Ectodermal cell (in vitro differentiated cells): ENCODE measurements at regions not wholly inside any gene's neighbourhood (a gene's known extent, or its start where the extent isn't known, plus 50 kb on each side); places are given as distances from the start of the nearest gene placed in this dataset.

Experiments used
- H3K27ac ChIP-seq: 2 replicates; pipeline ENCODE4 v1.7.0; 2013; ENCODE audit warnings: mild to moderate bottlenecking, low read depth, low read length; ENCODE audit not compliant: insufficient read depth, poor library complexity, severe bottlenecking
- H3K27me3 ChIP-seq: 2 replicates; pipeline ENCODE4 v1.7.0; 2013; ENCODE audit warnings: mild to moderate bottlenecking, low read length; ENCODE audit not compliant: insufficient read depth, control insufficient read depth, poor library complexity, severe bottlenecking
- H3K36me3 ChIP-seq: one replicate; pipeline ENCODE4 v1.7.0; 2013; ENCODE audit warnings: low read length; ENCODE audit not compliant: control insufficient read depth, insufficient read depth
- H3K4me1 ChIP-seq: one replicate; pipeline ENCODE4 v1.7.0; 2013; ENCODE audit warnings: low read length; ENCODE audit not compliant: control insufficient read depth, insufficient read depth
- H3K4me3 ChIP-seq: 2 replicates; pipeline ENCODE4 v1.7.0; 2013; ENCODE audit warnings: low read depth, low read length, control low read depth; ENCODE audit not compliant: insufficient read depth
- H3K9me3 ChIP-seq: 2 replicates; pipeline ENCODE4 v1.7.0; 2013; ENCODE audit warnings: mild to moderate bottlenecking, low read length, moderate library complexity; ENCODE audit not compliant: control insufficient read depth
- WGBS, 2 experiments: methylation state at CpG; one replicate each; pipeline ENCODE4 v1.1.7; 2013; ENCODE audit warnings: missing lambda C conversion rate in 2 of 2; 5-methylcytosine and 5-hydroxymethylcytosine counted together

DNA sequence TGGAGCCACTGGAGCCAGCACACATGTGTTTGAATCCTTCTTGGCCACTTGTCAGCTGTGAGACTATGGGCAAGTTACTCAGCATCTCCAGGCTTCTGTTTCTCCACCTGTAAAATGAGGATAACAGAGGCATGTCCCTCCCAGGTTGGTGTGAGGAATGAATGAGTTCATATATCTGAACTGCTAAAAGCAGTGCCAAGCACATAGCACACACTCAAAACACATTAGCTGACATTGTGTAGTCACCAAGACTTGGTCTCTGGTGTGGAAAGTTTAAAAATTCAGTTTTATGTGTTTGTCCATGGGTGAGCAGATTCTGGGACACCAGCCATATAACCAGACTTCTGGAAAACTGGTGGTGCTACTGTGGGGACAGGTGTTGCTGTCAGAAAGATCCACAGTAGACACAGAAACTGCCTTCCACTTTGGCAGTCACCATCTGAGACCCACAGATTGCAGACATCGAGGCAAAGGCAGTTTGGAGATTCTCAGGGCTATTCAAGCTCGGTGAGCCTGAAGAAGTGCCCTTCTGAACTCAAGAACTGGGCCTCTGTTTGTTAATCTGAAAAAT lies 115.8 kb downstream of the MRPL14 start:
- Histone ChIP-seq H3K27ac (no peak overlapping the region), H3K27me3 (no peaks in the 10 kb centered on the region), H3K4me3 (no peak overlapping the region)

GRCh38 chr6:44010411-44011349 lies 116.6 kb downstream of the MRPL14 start:
- Histone ChIP-seq H3K27ac (no peak overlapping the region), H3K27me3 (no peaks in the 10 kb centered on the region), H3K9me3 (no peaks in the 10 kb centered on the region), H3K36me3 (no peaks in the 10 kb centered on the region), H3K4me3 (no peak overlapping the region), H3K4me1 (peaks cover 15% of the 10 kb centered on the region)
- WGBS, 2 experiments, result 85 to 88% methylated on average over 11 of the region's 11 CpGs

More for the DNA sequence above, 115.8 kb downstream of the MRPL14 start:
- Histone ChIP-seq H3K36me3 (no peaks in the 10 kb centered on the region), H3K4me1 (peaks cover 11% of the 10 kb centered on the region), H3K9me3 (no peaks in the 10 kb centered on the region)
- WGBS, 2 experiments, result 85 to 90% methylated on average over 2 of the region's 2 CpGs

- WGBS, 2 experiments, result 87 to 92% methylated on average over 11 of the region's 11 CpGs
- H3K9me3 ChIP-seq, result no peaks in the 10 kb centered on the region
- H3K27me3 ChIP-seq, result no peaks in the 10 kb centered on the region
- no peak overlapping the region for H3K27ac ChIP-seq
- H3K4me3 ChIP-seq, result no peak overlapping the region
- no peaks in the 10 kb centered on the region for H3K36me3 ChIP-seq
- H3K4me1 ChIP-seq, result peaks cover 24% of the 10 kb centered on the region
Observed at GRCh38 chr6:44009425-44010321, 117.6 kb downstream of the MRPL14 start.

- Histone ChIP-seq H3K27me3 (peaks cover under 1% of the 10 kb centered on the region), H3K9me3 (no peaks in the 10 kb centered on the region), H3K36me3 (no peaks in the 10 kb centered on the region), H3K4me1 (peaks cover 32% of the 10 kb centered on the region), H3K27ac (no peak overlapping the region), H3K4me3 (no peak overlapping the region)
- WGBS, 2 experiments, result 87 to 92% methylated on average over 8 of the region's 8 CpGs
Observed at GRCh38 chr6:44008821-44009370, 118.4 kb downstream of the MRPL14 start.

- Histone ChIP-seq H3K4me1 (peaks cover 41% of the 10 kb centered on the region), H3K4me3 (no peak overlapping the region), H3K36me3 (no peaks in the 10 kb centered on the region), H3K27me3 (peaks cover 10% of the 10 kb centered on the region), H3K27ac (no peak overlapping the region), H3K9me3 (no peaks in the 10 kb centered on the region)
- WGBS, 2 experiments, result 65 to 71% methylated on average over 13 of the region's 13 CpGs
Observed at GRCh38 chr6:44007818-44008621, 119.2 kb downstream of the MRPL14 start.

GRCh38 chr6:44006872-44007303 lies 120.4 kb downstream of the MRPL14 start:
- H3K27me3 ChIP-seq, result peaks cover 21% of the 10 kb centered on the region
- 75 to 83% methylated on average over 6 of the region's 6 CpGs for WGBS, 2 experiments

DNA sequence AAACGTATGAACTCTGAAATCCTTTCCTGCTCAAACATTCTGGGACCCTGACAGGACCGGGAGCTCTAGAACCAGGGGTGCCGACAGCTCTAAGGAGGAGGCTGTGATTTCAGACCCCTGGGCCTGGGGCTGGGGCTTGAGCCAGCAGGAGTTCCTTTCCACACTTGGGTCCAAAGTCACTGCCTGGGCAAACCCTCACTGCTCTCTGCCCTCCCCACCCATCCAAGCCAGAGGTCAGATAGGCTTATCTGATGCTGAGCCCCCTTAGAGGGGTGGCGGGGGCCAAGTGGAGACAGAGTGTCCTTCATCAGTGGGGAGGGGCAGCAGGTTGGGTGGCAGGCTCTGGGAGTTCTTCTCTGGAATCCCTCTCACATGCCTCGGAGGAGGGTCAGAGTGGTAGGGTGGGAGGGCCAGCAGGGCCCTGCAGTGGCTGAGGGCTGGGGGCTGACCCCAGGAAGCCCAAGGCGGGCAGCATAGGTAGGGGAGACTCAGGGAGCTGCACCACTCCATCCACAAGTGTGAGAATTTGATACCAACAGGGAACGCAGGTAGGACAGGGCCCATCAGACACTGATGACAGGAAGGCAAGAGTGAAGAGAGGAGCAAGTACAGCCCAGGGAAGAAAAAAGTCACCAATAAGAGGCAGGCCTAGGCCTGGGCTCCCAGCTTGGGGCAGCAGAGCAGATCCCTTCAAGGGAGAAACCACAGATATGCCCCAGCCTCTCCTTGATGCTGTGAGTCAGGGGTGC lies 121.0 kb downstream of the MRPL14 start:
- H3K27me3 ChIP-seq, result peaks cover 23% of the 10 kb centered on the region
- 86 to 89% methylated on average over 7 of the region's 7 CpGs for WGBS, 2 experiments

More at GRCh38 chr6:44006872-44007303, 120.4 kb downstream of the MRPL14 start:
- no peaks in the 10 kb centered on the region for H3K9me3 ChIP-seq
- H3K4me1 ChIP-seq, result peaks cover 43% of the 10 kb centered on the region
- no peaks in the 10 kb centered on the region for H3K36me3 ChIP-seq
- H3K4me3 ChIP-seq, result no peak overlapping the region
- no peak overlapping the region for H3K27ac ChIP-seq

GRCh38 chr6:44005507-44005903 lies 121.7 kb downstream of the MRPL14 start:
- H3K36me3 ChIP-seq, result no peaks in the 10 kb centered on the region

More for the DNA sequence above, 121.0 kb downstream of the MRPL14 start:
- H3K4me3 ChIP-seq, result no peak overlapping the region
- no peaks in the 10 kb centered on the region for H3K36me3 ChIP-seq
- no peaks in the 10 kb centered on the region for H3K9me3 ChIP-seq
- peaks cover 43% of the 10 kb centered on the region for H3K4me1 ChIP-seq
- no peak overlapping the region for H3K27ac ChIP-seq

More at GRCh38 chr6:44005507-44005903, 121.7 kb downstream of the MRPL14 start:
- H3K4me1 ChIP-seq, result peaks cover 51% of the 10 kb centered on the region
- no peaks in the 10 kb centered on the region for H3K9me3 ChIP-seq
- WGBS, 2 experiments, result 67 to 72% methylated on average over 3 of the region's 3 CpGs
- no peak overlapping the region for H3K4me3 ChIP-seq
- H3K27me3 ChIP-seq, result peaks cover 23% of the 10 kb centered on the region
- H3K27ac ChIP-seq, result no peak overlapping the region
